GM18499 (cell line): ENCODE measurements at regions not wholly inside any gene's neighbourhood (a gene's known extent, or its start where the extent isn't known, plus 50 kb on each side); places are given as distances from the start of the nearest gene placed in this dataset.
"Not testable (repeated sequence)": the region's sequence is repeated elsewhere in the genome, so short reads cannot be mapped to it uniquely, and the experiment has no call there.

Experiments
- ATAC-seq: cut with Tn5 transposase; IDR thresholded peaks from one replicate; pipeline ENCODE4 v1.9.1; 2021; ENCODE audit warnings: moderate number of reproducible peaks; ENCODE audit not compliant: insufficient read depth, unreplicated experiment

GRCh38 chr11:127935081-127935480, 652.3 kb downstream of the ETS1 start:
- ATAC-seq = no peak

- not testable (repeated sequence) for ATAC-seq
Observed at GRCh38 chr11:127933961-127934360, 653.4 kb downstream of the ETS1 start.

GRCh38 chr11:127931803-127932202, 655.6 kb downstream of the ETS1 start:
- no peak for ATAC-seq

- ATAC-seq = no peak
Observed at GRCh38 chr11:127926721-127927120, 660.6 kb downstream of the ETS1 start.

GRCh38 chr11:127925475-127925874, 661.9 kb downstream of the ETS1 start:
- no peak for ATAC-seq

- no peak for ATAC-seq
Observed at GRCh38 chr11:127919206-127920000, 668.0 kb downstream of the ETS1 start.

- no peak for ATAC-seq
Observed at GRCh38 chr11:127902382-127902781, 685.0 kb downstream of the ETS1 start.

GRCh38 chr11:127898422-127899365, 688.7 kb downstream of the ETS1 start:
- no peak for ATAC-seq

- no peak for ATAC-seq
Observed at GRCh38 chr11:127895776-127896175, 691.6 kb downstream of the ETS1 start.

- ATAC-seq = no peak
Observed at GRCh38 chr11:127894316-127894715, 693.0 kb downstream of the ETS1 start.

GRCh38 chr11:127890030-127890615, 697.2 kb downstream of the ETS1 start:
- ATAC-seq = no peak

GRCh38 chr11:127888386-127888785, 699.0 kb downstream of the ETS1 start:
- no peak for ATAC-seq

- ATAC-seq = no peak
Observed at GRCh38 chr11:127875131-127875530, 712.2 kb downstream of the ETS1 start.

- no peak for ATAC-seq
Observed at GRCh38 chr11:127873478-127873877, 713.9 kb downstream of the ETS1 start.

- ATAC-seq = no peak
Observed at GRCh38 chr11:127866109-127866508, 721.2 kb downstream of the ETS1 start.

GRCh38 chr11:127864861-127865260, 722.5 kb downstream of the ETS1 start:
- ATAC-seq = no peak

- ATAC-seq = no peak
Observed at GRCh38 chr11:127862406-127862805, 725.0 kb downstream of the ETS1 start.

- no peak for ATAC-seq
Observed at GRCh38 chr11:127859941-127860354, 727.4 kb downstream of the ETS1 start.

- ATAC-seq = no peak
Observed at GRCh38 chr11:127844876-127845275, 742.5 kb downstream of the ETS1 start.

GRCh38 chr11:127843483-127844396, 743.6 kb downstream of the ETS1 start:
- ATAC-seq = no peak
